H1 (cell line): ENCODE measurements at regions not wholly inside any gene's neighbourhood (a gene's known extent, or its start where the extent isn't known, plus 50 kb on each side); places are given as distances from the start of the nearest gene placed in this dataset.
A peak's percentile ranks its signal among the peaks of the same experiment; 100 is the strongest.

Experiments used
- CTCF ChIA-PET: fragments of 300-600 bp; sonication (Branson Sonifier 250); formaldehyde crosslinking; loops from one replicate; lab custom pipeline; 2021; ENCODE audit not compliant: partially characterized antibody; lab: Charles Lee
- POLR2A ChIA-PET: fragments of 300-600 bp; sonication (Branson Sonifier 250); formaldehyde crosslinking; loops from one replicate; lab custom pipeline; 2021; ENCODE audit warnings: inconsistent platforms; ENCODE audit not compliant: partially characterized antibody; lab: Charles Lee
- DNase-seq, 2 experiments: peaks; one replicate each; pipeline versions ENCODE4 v3.0.0 to v3.0.0-alpha.2; 2010 to 2022; ENCODE audit warnings: low spot score in 2 of 2, low read depth in 1 of 2, mixed read lengths in 1 of 2
- FAIRE-seq: peaks from 2 replicates; lab custom pipeline; 2011; peaks lifted over from hg19 to GRCh38; lab: Jason Lieb, UNC
- H2AFZ ChIP-seq: 2 replicates; pipeline ENCODE4 v1.8.1; 2012; ENCODE audit warnings: low read length, inconsistent platforms
- H2AK5ac ChIP-seq: 2 replicates; pipeline ENCODE4 v1.6.1; 2013; ENCODE audit warnings: low read depth, low read length
- H2BK120ac ChIP-seq: replicated peaks from 2 replicates; pipeline ENCODE3; 2013; ENCODE audit warnings: low read depth, low read length, inconsistent platforms
- H2BK12ac ChIP-seq: 2 replicates; pipeline ENCODE4 v1.6.1; 2013; ENCODE audit warnings: low read depth, low read length
- H2BK15ac ChIP-seq: 2 replicates; pipeline ENCODE4 v1.6.1; 2013; ENCODE audit warnings: low read length
- H2BK20ac ChIP-seq: 2 replicates; pipeline ENCODE4 v1.6.1; 2013; ENCODE audit warnings: low read length
- H2BK5ac ChIP-seq: 2 replicates; pipeline ENCODE4 v1.6.1; 2013; ENCODE audit warnings: low read depth, low read length
- H3K14ac ChIP-seq: 2 replicates; pipeline ENCODE4 v1.6.1; 2013; ENCODE audit warnings: inconsistent platforms; ENCODE audit not compliant: insufficient read length
- H3K18ac ChIP-seq: 2 replicates; pipeline ENCODE4 v1.6.1; 2013; ENCODE audit warnings: low read length; ENCODE audit errors: extremely low read depth
- H3K23ac ChIP-seq: 2 replicates; pipeline ENCODE4 v1.6.1; 2013; ENCODE audit warnings: inconsistent platforms; ENCODE audit not compliant: insufficient read length
- H3K23me2 ChIP-seq: 2 replicates; pipeline ENCODE4 v1.6.1; 2013; ENCODE audit warnings: low read depth, low read length
- H3K27ac ChIP-seq: 2 replicates; pipeline ENCODE4 v1.6.1; 2011; ENCODE audit warnings: low read depth, low read length, inconsistent platforms
- H3K27me3 ChIP-seq, 4 experiments: replicated peaks in 1 of 4; 1 replicate in 1 of 4; 2 replicates in 3 of 4; pipeline versions ENCODE4 v1.6.1 to v1.8.1; 2011 to 2013; ENCODE audit warnings: low read length in 3 of 4, mild to moderate bottlenecking in 3 of 4, inconsistent platforms in 2 of 4, mixed read lengths in 2 of 4, moderate library complexity in 1 of 4; ENCODE audit not compliant: control insufficient read depth in 3 of 4, insufficient read depth in 3 of 4; ENCODE audit errors: extremely low read depth in 1 of 4
- H3K36me3 ChIP-seq, 4 experiments: 2 replicates each; pipeline versions ENCODE4 v1.6.1 to v1.8.1; 2011 to 2013; ENCODE audit warnings: mild to moderate bottlenecking in 4 of 4, low read length in 3 of 4, moderate library complexity in 2 of 4, control low read depth in 1 of 4, inconsistent platforms in 1 of 4; ENCODE audit not compliant: insufficient read depth in 4 of 4, control insufficient read depth in 2 of 4
- H3K4ac ChIP-seq: replicated peaks from 2 replicates; pipeline ENCODE3; 2013; ENCODE audit warnings: low read length, low read depth, mixed read lengths, inconsistent platforms; ENCODE audit not compliant: insufficient read length
- H3K4me1 ChIP-seq, 4 experiments: replicated peaks in 1 of 4; 1 replicate in 1 of 4; 2 replicates in 3 of 4; pipeline versions ENCODE4 v1.6.1 to v1.8.1; 2011 to 2013; ENCODE audit warnings: low read length in 3 of 4, inconsistent platforms in 2 of 4, mixed read lengths in 1 of 4; ENCODE audit not compliant: insufficient read depth in 4 of 4, control insufficient read depth in 3 of 4
- H3K4me2 ChIP-seq, 2 experiments: 2 replicates each; pipeline versions ENCODE4 v1.6.1 to v1.8.1; 2011 to 2013; ENCODE audit warnings: low read depth in 2 of 2, low read length in 2 of 2, control low read depth in 1 of 2, inconsistent platforms in 1 of 2, mild to moderate bottlenecking in 1 of 2; ENCODE audit not compliant: insufficient read depth in 1 of 2
- H3K4me3 ChIP-seq, 4 experiments: fragments of 200-600, 300-600 bp in 1 of 4; sonication (generic), shearing (Covaris generic), sonication (Bioruptor Twin) in 1 of 4; 2 replicates each; pipeline versions ENCODE4 v1.5.1 to v1.8.1; 2011 to 2016; ENCODE audit warnings: low read length in 4 of 4, low read depth in 3 of 4, control low read depth in 2 of 4, inconsistent platforms in 2 of 4, mild to moderate bottlenecking in 2 of 4, mixed read lengths in 1 of 4, moderate library complexity in 1 of 4; ENCODE audit not compliant: insufficient read depth in 2 of 4; ENCODE audit errors: extremely low read depth in 1 of 4
- H3K56ac ChIP-seq: replicated peaks from 2 replicates; pipeline ENCODE3; 2013; ENCODE audit warnings: low read depth, mild to moderate bottlenecking, mixed read lengths, low read length, inconsistent platforms; ENCODE audit not compliant: insufficient read length
- H3K79me1 ChIP-seq: 2 replicates; pipeline ENCODE4 v1.6.1; 2013; ENCODE audit warnings: low read depth, low read length, control low read depth
- H3K79me2 ChIP-seq, 2 experiments: 2 replicates each; pipeline versions ENCODE4 v1.6.1 to v1.8.1; 2012 to 2013; ENCODE audit warnings: low read length in 2 of 2, mild to moderate bottlenecking in 2 of 2, inconsistent platforms in 1 of 2; ENCODE audit not compliant: insufficient read depth in 2 of 2, control insufficient read depth in 1 of 2
- H3K9ac ChIP-seq, 4 experiments: replicated peaks in 1 of 4; 1 replicate in 1 of 4; 2 replicates in 3 of 4; pipeline versions ENCODE4 v1.6.1 to v1.8.1; 2011 to 2013; ENCODE audit warnings: low read depth in 3 of 4, low read length in 3 of 4, control low read depth in 2 of 4, mild to moderate bottlenecking in 2 of 4, moderate library complexity in 2 of 4, inconsistent platforms in 1 of 4; ENCODE audit errors: extremely low read depth in 1 of 4
- H3K9me3 ChIP-seq, 2 experiments: 2 replicates each; pipeline versions ENCODE4 v1.6.1 to v1.8.1; 2012 to 2013; ENCODE audit warnings: mild to moderate bottlenecking in 2 of 2, moderate library complexity in 2 of 2, control low read depth in 1 of 2, inconsistent platforms in 1 of 2, low read depth in 1 of 2, low read length in 1 of 2, mixed read lengths in 1 of 2; ENCODE audit not compliant: insufficient read depth in 2 of 2
- H4K20me1 ChIP-seq, 2 experiments: replicated peaks in 1 of 2; 2 replicates each; pipeline versions ENCODE3 to v1.8.1; 2011 to 2013; ENCODE audit warnings: inconsistent platforms in 2 of 2, low read length in 2 of 2, mild to moderate bottlenecking in 1 of 2; ENCODE audit not compliant: insufficient read depth in 2 of 2, control insufficient read depth in 1 of 2
- H4K5ac ChIP-seq: 2 replicates; pipeline ENCODE4 v1.6.1; 2013; ENCODE audit warnings: low read length, low read depth, mixed read lengths, inconsistent platforms; ENCODE audit not compliant: insufficient read length
- H4K8ac ChIP-seq: 2 replicates; pipeline ENCODE4 v1.8.0; 2013; ENCODE audit warnings: mild to moderate bottlenecking, moderate library complexity, low read length, inconsistent platforms; ENCODE audit not compliant: insufficient read depth; ENCODE audit errors: extremely low read depth
- H4K91ac ChIP-seq: replicated peaks from 2 replicates; pipeline ENCODE3; 2013; ENCODE audit warnings: low read length, mixed read lengths, inconsistent platforms; ENCODE audit not compliant: insufficient read length
- RAD21 ChIP-seq, 2 experiments: IDR thresholded peaks in 1 of 2; conservative IDR thresholded peaks in 1 of 2; 2 replicates each; pipeline ENCODE4 v1.6.1; 2011; ENCODE audit warnings: low read depth in 2 of 2, low read length in 2 of 2, improper control_type of control experiment in 1 of 2, inconsistent platforms in 1 of 2, mild to moderate bottlenecking in 1 of 2, moderate library complexity in 1 of 2
- RXRA ChIP-seq: IDR thresholded peaks from 2 replicates; pipeline ENCODE4 v1.6.1; 2011; ENCODE audit warnings: low read depth, mild to moderate bottlenecking, low read length, moderate library complexity; ENCODE audit not compliant: insufficient read depth
- WGBS, 2 experiments: shearing (Covaris generic) in 1 of 2; methylation state at CpG; one replicate each; pipeline versions ENCODE4 v1.1.6 to v1.1.7; 2013 to 2015; ENCODE audit warnings: low lambda C conversion rate in 2 of 2, mixed read lengths in 2 of 2, inconsistent platforms in 1 of 2, low coverage in 1 of 2, missing lambda C conversion rate in 1 of 2; ENCODE audit not compliant: insufficient replicate concordance in 2 of 2, insufficient coverage in 1 of 2, insufficient read length in 1 of 2; ENCODE audit errors: extremely low coverage in 1 of 2, missing lambda C conversion rate in 1 of 2; 5-methylcytosine and 5-hydroxymethylcytosine counted together
- TF ChIP-seq, protein P1 (sequence below), 3 experiments: IDR thresholded peaks; 1 replicate in 2 of 3; 2 replicates in 1 of 3; pipeline versions ENCODE4 v1.5.1 to v1.6.1; 2011; ENCODE audit warnings: low read length in 3 of 3, mild to moderate bottlenecking in 3 of 3, inconsistent platforms in 2 of 3, low read depth in 1 of 3, moderate library complexity in 1 of 3; ENCODE audit not compliant: insufficient read depth in 1 of 3; ENCODE audit errors: control extremely low read depth in 1 of 3

GRCh38 chr3:137110392-137110996 lies 152.7 kb downstream of the IL20RB start:
- Histone ChIP-seq H2BK15ac (no peak overlapping the region), H3K79me1 (no peaks in the 10 kb centered on the region), H4K20me1 (no peaks in the 10 kb centered on the region), H3K9ac (no peak overlapping the region), H3K27me3 (peaks cover 0 to 3% (median 0%) of the 10 kb centered on the region in 4 experiments; a peak in 1 of 7 replicates), H4K5ac (no peak overlapping the region), H2AFZ (no peak overlapping the region), H2BK5ac (no peak overlapping the region), H3K4ac (no peak overlapping the region), H3K4me3 (no peak overlapping the region), H3K56ac (no peak overlapping the region), H4K91ac (no peak overlapping the region), H2BK120ac (no peak overlapping the region)
- FAIRE-seq: peak; percentile 45
- TF ChIP-seq RXRA (no peak), RAD21 (IDR thresholded peaks at IDR 0.05 in 1 of 2, conservative IDR thresholded peaks at IDR 0.05 in 1 of 2; ENCODE audit: low read depth in 2 of 2, low read length in 2 of 2) (peak; percentile 76 to 80)
- TF ChIP-seq, protein P1, sequence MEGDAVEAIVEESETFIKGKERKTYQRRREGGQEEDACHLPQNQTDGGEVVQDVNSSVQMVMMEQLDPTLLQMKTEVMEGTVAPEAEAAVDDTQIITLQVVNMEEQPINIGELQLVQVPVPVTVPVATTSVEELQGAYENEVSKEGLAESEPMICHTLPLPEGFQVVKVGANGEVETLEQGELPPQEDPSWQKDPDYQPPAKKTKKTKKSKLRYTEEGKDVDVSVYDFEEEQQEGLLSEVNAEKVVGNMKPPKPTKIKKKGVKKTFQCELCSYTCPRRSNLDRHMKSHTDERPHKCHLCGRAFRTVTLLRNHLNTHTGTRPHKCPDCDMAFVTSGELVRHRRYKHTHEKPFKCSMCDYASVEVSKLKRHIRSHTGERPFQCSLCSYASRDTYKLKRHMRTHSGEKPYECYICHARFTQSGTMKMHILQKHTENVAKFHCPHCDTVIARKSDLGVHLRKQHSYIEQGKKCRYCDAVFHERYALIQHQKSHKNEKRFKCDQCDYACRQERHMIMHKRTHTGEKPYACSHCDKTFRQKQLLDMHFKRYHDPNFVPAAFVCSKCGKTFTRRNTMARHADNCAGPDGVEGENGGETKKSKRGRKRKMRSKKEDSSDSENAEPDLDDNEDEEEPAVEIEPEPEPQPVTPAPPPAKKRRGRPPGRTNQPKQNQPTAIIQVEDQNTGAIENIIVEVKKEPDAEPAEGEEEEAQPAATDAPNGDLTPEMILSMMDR (IDR thresholded peaks at IDR 0.05; ENCODE audit: control extremely low read depth in 1 of 3, insufficient read depth in 1 of 3, low read depth in 1 of 3, low read length in 3 of 3): peak in 2 of 3 experiments; percentile 56 to 71; a peak in 3 of 4 replicates
- TF ChIP-seq, all 59 proteins: peak for 2
- Histone ChIP-seq H3K4me2 (no peak overlapping the region), H3K23ac (no peak overlapping the region), H3K27ac (no peak overlapping the region), H3K14ac (no peak overlapping the region), H4K8ac (no peak overlapping the region), H3K23me2 (no peaks in the 10 kb centered on the region; the same call in 1 of the 2 replicates), H3K9me3 (no peaks in the 10 kb centered on the region; a peak in 1 of 4 replicates), H2BK20ac (no peak overlapping the region), H2BK12ac (no peak overlapping the region), H3K18ac (no peak overlapping the region), H3K36me3 (no peaks in the 10 kb centered on the region), H3K4me1 (peaks cover 3 to 12% (median 7%) of the 10 kb centered on the region in 4 experiments; a peak in 5 of 7 replicates), H3K79me2 (no peaks in the 10 kb centered on the region), H2AK5ac (no peak overlapping the region)
- no peak for DNase-seq
- ChIA-PET POLR2A (interaction anchor here (0.6 kb wide), 1 partner anchor 159 kb away, joined by 3 read pairs; no protein-coding TSS in a partner anchor), CTCF (interaction anchor here (0.5 to 5.1 kb wide), 74 partner anchors 8 to 935 kb away, joined by 3 to 66 read pairs (median 4); no protein-coding TSS in a partner anchor)
- WGBS, 2 experiments: 54% methylated on average over 3 of the region's 3 CpGs; no CpG with 5 or more reads in 1 of the 2 experiments
